Posterior vena cava (tissue), 2 donors: ENCODE measurements at regions not wholly inside any gene's neighbourhood (a gene's known extent, or its start where the extent isn't known, plus 50 kb on each side); places are given as distances from the start of the nearest gene placed in this dataset.

Experiments
- DNase-seq: peaks from one replicate; pipeline ENCODE4 v3.0.0-alpha.2; 2020; ENCODE audit warnings: low spot score
- intact Hi-C, 2 donors: fragments of 100-400 bp; cut with DNase I; formaldehyde crosslinking; loops; one replicate each; pipeline versions ENCODE4 v1.14.1 to v1.14.2; 2022 to 2023
- microRNA-seq, 2 donors: library from miRNA; unstranded; fragments of <30 nt; microRNA quantifications; one replicate each; pipeline ENCODE4 v1.2.0, GENCODE V29; 2020 to 2021; ENCODE audit warnings: borderline microRNAs expressed in 2 of 2
- donor health status: DM: yes; HTN: yes; CAD: no.
- donor health status: DM: yes; HTN: yes; CAD: no.

GRCh38 chr19:53696951-53697350 lies 65.2 kb downstream of the DPRX start:
- DNase-seq = no peak
- intact Hi-C loops = no loop called here

- peak; percentile 69 for DNase-seq
- intact Hi-C loops = no loop called here
Observed at GRCh38 chr19:53703361-53703760, 71.6 kb downstream of the DPRX start.

DNA sequence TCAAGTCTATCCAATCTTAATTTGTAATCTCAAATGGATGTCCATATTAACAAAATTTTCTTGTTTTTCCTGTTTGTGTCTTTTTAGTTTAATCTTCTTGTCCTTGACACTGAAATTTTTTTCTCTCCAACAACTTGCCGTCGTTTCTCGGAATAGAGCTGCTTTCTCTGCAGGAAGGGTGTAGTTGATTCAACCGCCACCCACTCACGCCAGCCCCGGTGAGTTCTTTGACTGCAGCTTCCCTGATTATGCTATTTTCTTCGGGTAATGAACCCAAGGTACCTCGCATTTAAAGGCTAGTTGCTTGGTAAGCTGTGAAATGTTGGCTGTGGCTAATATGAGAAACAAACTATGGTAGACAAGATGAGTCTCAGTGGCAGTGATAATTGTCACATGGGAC lies 72.2 kb downstream of the DPRX start:
- intact Hi-C loops = no loop called here
- peak; percentile 23 for DNase-seq

DNA sequence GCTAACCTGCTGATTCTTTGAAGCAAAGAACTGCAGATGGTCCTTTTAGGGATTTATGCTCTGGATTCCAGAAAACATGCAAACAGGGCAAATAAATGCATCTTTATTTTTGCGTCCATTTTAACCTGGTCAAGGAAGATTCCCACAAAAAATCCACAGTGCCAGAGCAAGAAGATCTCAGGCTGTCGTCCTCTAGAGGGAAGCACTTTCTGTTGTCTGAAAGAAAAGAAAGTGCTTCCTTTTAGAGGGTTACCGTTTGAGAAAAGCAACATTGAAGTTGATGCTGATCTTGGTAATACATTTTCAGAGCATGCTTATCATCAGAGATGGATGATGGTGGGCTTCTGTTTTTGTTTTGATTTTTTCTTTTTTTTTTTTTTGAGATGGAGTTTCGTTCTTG lies 75.5 kb downstream of the DPRX start:
- no peak for DNase-seq
- intact Hi-C loops = no loop called here

GRCh38 chr19:53730391-53730790 lies 93.7 kb downstream of the NLRP12 start:
- intact Hi-C loops = no loop called here
- peak; percentile 36 for DNase-seq

Small RNA genes lying in the stretch of these regions (microRNA-seq; reads per million reads assigned to microRNA genes)
- gene MIR516B2 (0 reads per million in 2 donors), gene MIR517A (0 reads per million in 2 donors), gene MIR517B (0 reads per million in 2 donors), gene MIR518B (0.32 to 1.3 reads per million in 2 donors), gene MIR518C (0.32 to 0.78 reads per million in 2 donors), gene MIR518E (0.52 to 0.65 reads per million in 2 donors), gene MIR518F (0.97 to 3.9 reads per million in 2 donors), gene MIR519D (0 to 0.32 reads per million in 2 donors), gene MIR520B (0 reads per million in 2 donors), gene MIR520C (0 reads per million in 2 donors), gene MIR520D (0.78 to 0.97 reads per million in 2 donors), gene MIR520G (0.26 to 1.3 reads per million in 2 donors), gene MIR521-2 (0 reads per million in 2 donors), gene MIR523 (0.32 to 0.78 reads per million in 2 donors), gene MIR524 (0 to 0.52 reads per million in 2 donors), gene MIR525 (0 to 0.52 reads per million in 2 donors), gene MIR526A1 (0 reads per million in 2 donors), gene MIR526A2 (0 reads per million in 2 donors)
